Hypothalamus (tissue), 51 donors: ENCODE measurements at regions not wholly inside any gene's neighbourhood (a gene's known extent, or its start where the extent isn't known, plus 50 kb on each side); places are given as distances from the start of the nearest gene placed in this dataset.
"Not testable (repeated sequence)": the region's sequence is repeated elsewhere in the genome, so short reads cannot be mapped to it uniquely, and the experiment has no call there.

Experiments used
- DNase-seq, 51 donors: peaks; one replicate each; lab custom pipeline; 2025; lab: John Stamatoyannopoulos, UW

DNA sequence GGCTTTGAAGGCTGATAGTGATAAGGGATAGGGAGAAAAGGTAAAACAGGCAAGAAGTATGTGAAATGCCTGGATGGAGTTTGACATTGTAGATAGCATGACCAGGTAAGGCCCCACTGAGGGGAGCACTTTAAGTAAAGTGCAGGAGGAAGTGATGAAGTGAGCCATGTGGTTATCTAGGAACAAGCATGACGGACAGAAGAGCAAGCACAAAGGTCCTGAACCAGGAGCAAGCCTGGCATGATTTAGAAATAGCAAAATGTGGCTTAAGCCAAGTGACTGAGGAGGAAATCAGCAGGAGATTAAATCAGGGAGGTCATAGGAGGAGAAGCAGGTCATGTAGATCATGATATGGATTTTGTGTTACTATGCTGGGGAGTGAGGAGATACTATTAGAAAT lies 129.2 kb downstream of the GLUL start:
- DNase-seq: no peak

DNA sequence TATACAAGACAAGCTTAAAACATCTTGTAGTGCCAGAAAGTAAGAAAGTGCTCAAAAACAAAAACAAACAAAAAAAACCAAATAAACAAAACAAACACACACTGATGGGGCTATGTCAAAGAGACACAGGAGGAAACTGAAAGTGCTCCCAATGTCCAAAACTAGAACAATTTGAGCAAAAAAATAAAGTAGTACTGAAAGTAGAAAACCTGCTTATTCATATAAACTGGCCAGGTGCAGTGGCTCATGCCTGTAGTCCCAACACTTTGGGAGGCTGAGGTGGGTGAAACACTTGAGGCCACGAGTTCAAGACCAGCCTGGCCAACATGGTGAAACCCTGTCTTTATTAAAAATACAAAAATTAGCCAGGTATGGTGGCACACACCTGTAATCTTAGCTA lies 129.9 kb downstream of the GLUL start:
- no peak for DNase-seq

DNA sequence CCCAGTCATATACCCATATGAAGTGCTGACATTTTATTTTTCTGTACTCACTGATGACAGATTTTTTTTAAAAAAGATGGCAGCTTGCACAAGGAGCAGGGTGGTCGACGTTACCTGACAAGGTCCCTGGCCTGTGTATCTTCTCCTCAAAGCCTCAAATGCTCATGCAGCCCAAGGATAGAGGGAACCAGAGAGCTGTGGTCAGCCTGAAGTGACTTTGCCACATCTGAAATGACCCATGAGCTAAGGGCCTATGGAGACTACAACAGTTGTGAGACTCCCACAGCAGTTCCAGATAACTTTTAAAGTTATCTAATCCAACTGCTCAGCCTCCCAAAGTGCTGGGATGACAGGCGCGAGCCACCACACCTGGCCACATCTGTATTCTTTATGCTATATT lies 131.1 kb downstream of the GLUL start:
- no peak for DNase-seq

DNA sequence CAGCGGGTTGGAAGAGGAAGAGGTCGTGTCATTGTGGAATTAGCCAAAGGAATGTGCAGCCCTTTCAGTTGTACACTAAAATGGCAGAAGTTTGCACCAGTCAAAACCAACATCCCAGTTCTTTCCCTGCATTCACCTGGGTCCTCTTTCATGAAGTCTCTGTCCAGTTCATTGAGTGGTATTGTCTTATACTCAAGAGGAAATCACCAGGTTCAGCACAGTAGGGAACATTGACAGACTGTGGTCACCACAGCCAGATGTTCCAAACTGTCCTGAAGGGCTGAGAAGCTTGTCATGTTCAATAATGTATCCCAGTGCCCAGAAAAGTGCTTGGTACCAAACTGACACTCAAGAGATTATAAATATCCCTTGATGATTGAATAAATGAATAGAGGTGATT lies 131.6 kb downstream of the GLUL start:
- no peak for DNase-seq

DNA sequence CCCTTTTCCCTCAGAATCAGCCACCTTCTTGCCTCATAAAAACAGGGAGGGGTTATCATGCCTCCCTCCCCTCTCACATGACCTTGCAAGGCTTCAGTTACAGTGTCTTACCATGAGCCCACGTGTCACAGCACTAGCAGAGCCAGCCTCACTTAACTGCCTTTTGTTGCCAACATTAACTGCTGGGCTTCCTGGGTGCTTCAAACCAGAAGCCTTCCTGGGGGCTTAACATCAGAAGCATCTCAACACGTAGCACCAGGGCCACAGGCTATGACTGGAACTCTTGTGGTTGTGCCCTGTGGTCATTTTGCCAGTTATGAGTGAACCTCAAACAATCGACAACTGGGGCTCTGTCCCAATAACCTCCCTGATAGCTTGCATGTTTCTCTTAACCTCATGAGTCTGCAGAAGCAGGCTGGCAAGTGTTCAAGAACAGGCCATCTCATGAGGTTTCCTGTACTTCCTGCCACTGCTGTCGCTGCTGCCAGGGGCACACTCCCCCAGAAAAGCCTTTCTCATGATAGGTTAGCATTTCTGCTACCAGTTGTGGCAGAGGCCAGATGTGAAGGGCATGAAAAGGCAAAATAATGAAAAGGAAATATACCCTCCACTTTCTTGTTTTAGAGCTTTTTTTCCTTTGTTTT lies 132.2 kb downstream of the GLUL start:
- peak in 11 of 51 donors; percentile 4 to 44 (median 19) for DNase-seq

DNA sequence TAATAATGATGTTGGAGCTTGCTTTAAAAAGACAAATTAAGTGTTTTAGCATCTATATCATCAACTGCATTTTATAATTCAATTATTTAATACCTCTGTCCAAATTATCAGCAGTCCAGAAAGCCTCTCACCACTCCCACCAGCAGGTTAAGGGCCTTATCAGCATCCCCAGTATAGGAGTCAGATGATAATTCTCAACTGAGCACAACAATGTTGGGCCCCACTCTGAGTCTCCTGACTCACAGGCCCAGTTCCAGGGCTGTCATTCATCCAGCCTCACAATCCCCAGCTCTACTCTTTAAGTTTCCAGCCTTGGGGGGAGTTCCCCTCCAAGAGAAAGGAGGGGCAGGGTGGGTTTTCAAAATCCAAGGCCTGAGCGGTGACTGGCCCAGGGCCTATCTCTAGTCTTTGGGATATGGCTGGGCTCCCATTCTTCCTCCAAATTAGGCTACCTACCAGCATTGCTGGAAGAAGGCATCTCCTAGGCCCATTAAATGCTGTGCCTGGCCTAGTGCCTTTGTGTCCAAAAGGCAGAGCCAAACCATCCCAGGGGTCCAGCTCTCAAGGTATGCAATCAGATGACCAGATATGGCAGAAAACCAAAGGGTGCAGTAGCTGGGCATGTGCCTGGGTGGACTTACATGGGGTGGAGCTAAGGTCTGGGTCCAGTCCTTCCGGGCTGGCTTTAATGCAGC lies 134.1 kb downstream of the GLUL start:
- no peak for DNase-seq

DNA sequence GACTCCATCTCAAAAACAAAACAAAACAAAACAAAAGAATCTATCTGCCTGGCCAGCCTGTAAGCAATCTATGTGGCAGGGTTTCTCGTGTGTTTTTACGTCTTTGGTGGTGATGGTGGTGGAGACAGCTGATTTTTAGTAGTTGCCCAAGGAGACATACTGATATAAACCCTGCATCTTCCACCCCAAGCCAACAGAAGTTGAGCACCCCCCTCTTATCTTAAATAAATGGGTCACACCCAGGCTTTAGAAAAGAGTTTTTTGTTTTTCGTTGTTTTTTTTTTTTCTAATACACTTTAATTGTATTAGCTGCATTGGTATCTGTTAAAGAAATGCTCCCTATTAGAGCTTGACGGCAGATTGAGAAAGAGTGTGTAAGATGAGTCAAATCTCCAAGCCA lies 134.7 kb downstream of the GLUL start:
- DNase-seq: no peak

DNA sequence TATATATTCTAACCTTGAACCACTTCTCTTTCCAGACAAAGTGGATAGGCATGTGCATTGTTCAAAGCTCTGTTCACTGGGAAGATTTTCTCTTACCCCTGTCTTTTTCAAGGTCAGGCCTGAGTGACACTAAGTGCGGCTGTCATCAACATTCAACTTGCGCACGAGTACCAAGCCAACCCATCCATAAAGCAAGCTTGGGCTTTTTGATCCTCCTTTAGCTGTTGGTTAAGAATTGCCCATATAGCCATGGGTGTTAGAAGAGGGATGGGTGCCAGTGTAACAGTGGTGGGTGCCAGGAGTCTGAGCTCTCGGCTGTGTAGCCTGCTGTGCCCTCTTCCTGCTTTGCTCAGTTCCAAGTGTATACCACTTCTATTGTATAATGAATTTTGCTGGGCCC lies 136.1 kb downstream of the GLUL start:
- DNase-seq: no peak

DNA sequence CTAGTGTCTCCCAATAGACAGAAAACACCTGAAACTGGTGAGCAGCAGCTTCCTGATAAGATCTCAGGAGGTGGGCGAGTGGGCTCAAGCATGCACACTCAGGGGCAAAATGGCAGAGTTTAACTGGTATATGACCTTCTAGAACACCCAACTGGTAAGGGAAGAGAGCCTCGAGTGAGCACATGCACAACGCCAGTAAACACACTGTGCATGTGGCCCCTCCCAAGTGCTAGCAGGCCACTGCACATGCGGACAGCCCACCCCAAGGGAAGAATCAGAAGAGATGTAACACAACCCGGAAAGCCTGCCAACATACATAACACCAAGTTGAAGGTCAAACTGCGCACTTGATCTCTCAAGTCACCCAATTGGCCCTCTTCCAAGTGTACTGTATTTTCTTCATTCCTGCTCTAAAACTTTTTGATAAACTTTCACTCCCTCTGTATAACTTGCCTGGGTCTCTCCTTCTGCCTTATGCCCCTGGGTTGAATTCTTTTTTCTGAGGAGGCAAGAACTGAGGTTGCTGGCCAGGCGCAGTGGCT lies 138.2 kb downstream of the GLUL start:
- DNase-seq: no peak

DNA sequence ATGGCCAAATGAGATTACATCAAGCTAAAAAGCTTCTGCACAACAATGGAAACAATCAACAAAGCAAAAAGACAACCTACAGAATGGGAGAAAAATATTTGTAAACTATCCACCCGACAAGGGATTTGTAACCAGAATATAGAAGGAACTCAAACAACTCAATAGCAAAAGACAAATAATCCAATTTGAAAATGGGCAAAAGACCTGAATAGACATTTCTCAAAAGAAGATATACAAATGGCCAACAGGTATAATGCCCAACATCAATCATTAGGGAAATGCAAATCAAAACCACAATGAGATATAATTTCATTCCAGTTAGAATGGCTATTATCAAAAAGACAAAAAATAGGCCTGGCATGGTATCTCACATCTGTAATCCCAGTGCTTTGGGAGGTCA lies 140.0 kb downstream of the GLUL start:
- no peak for DNase-seq

DNA sequence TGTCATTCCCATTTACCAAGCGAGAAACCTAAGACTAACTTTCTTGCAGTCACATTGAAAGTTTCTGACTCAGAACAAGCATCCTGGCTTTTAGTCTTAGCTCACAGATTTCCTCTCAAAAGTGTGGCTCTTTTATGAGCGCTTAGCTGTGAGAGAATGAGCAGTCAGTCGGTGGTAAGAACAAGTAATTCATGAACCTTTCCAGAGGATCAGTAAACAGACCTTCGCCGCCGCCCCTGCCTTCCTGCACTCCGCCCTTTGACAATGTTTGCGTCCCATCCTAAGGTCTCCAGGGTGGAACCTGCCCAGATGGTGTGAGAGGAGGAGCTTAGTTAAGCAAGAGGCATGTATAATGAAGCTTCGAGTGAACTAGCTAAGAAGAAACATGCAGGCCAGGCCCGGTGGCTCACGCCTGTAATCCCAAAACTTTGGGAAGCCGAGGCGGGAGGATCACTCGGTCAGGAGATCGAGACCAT lies 142.4 kb downstream of the GLUL start:
- DNase-seq: no peak

DNA sequence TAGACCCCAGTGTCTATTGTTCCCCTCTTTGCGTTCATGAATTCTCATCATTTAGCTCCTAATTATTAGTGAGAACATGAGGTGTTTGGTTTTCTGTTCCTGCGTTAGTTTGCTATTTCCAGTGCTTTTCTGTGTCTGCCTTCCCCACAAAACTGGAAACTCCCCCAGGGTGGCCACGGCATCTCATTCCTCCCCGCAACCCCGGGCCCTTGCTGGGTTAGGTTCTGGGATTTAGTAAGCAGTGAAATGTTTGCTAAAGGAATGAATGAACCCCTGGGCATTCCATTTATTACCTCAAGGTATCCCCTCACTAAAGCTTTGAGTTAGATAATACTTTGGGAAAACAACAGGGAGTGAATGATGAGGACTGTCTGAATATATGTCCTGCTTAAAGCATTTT lies 142.9 kb downstream of the GLUL start:
- DNase-seq: no peak

DNA sequence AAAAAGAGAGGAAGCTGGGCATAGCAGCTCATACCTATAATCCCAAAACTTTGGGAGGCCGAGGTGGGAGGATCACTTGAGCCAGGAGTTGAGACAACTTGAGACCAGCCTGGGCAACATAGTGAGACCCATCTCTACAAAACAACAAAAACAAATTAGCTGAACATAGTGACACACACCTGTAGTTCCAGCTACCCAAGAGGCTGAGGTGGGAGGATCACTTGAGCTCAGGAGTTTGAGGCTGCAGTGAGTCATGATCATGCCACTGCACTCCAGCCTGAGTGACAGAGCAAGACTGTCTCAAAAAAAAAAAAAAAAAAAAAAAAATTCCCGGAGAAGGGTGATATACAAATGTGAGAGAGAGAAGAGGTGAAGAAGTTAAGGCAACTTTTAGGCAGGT lies 143.8 kb downstream of the GLUL start:
- not testable (repeated sequence) for DNase-seq

DNA sequence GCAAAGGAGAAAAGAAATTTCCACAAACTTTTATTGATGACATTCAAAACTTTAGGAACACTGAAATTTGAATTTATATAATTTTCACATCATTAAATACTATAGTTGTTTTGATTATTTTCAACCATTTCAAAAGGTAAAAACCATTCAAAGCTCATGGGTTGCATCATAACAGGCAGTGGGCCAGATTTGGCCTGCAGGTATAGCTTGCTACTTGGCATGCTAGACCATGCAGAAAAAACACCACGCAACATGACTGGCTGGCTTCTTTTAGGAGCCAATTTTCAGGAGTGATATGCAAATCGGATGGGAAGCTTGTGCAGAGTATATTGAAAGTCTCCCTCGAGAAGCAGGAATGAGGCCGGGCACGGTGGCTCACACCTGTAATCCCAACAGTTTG lies 144.8 kb downstream of the GLUL start:
- no peak for DNase-seq

DNA sequence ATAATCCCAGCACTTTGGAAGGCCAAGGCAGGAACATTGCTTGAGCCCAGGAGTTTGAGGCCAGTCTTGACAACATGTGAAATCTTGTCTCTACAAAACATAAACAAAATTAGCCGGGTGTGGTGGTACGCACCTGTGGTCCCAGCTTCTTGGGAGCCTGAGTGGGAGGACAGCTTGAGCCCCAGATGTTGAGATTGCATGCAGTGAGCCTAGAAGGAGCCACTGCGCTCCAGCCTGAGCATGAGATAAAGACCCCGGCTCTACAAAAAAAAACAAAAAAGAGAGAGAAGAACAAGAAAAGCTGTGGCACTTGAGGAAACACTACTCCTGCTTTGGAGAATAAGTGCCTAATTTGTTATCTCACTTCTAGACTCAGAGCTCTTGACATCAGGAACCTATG lies 146.6 kb downstream of the GLUL start:
- no peak for DNase-seq

DNA sequence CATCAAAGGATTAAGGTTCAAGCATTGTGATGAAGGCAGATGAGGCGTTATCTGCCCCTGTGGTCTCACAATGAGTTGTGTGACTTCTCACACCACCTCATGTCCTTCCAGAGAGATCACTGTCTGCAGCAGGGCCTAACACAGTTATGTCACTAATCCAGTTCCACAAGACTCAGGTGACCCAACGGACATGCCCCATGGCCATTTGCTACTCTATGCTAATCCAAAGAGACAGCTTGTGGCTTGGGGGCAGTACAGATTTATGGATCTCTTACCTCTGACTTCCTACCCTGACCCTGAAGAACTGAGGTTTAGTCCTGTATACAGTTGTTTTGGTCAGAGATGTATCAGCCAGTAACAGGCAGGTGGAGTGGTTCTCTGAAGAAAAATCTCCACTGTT lies 147.1 kb downstream of the GLUL start:
- no peak for DNase-seq

DNA sequence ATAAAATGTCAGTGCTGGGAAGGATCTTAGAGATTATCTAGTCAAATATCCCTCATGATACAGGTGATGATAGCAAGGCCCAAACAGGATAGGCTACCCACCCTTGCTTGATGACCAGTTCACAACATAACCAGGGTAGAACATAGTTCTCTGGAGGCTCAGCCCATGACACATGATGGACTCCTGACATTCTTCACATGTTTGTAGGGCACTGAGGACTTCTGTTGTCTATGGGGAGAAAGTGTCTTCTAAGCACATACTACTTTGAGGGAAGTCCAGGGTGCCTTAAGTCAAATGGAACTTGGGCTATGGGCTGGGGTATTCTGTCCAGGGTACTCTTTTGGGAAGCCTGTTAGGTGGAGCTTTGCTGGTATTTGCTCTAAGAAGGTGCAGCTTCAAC lies 148.9 kb downstream of the GLUL start:
- DNase-seq: no peak

DNA sequence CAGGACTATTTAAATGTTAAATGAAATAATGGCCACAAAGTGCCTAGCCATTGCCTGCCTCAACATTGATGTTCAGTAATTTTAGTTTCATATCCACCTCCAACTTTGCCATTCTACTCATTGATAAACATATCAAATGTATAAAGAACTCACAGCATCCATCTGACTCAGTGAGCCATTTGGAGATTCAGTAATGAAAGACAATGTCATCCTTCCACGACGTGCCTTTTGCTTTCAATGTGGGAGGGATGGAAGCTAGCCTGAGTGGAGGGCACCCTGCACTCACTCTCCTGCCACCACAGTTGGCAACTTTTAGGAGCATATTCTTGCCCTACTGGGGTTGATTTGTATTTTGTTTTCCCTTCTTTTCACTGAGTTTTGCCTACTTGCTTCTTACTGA lies 151.5 kb downstream of the GLUL start:
- no peak for DNase-seq

DNA sequence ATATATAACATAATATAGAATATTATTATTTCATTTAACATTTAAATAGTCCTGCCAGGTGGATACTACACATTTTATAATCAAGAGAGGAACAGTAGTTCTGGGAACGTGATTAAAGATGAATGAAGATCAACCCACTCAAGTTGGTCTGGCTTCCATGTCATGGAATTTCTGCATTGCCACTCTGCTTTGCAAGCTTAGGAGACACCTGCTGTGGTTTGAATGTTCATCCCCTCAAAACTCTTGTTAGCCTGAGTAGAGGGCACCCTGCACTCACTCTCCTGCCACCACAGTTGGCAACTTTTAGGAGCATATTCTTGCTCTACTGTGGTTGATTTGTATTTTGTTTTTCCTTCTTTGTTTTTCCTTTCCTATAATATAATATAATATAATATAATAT lies 153.2 kb downstream of the GLUL start:
- DNase-seq: no peak

DNA sequence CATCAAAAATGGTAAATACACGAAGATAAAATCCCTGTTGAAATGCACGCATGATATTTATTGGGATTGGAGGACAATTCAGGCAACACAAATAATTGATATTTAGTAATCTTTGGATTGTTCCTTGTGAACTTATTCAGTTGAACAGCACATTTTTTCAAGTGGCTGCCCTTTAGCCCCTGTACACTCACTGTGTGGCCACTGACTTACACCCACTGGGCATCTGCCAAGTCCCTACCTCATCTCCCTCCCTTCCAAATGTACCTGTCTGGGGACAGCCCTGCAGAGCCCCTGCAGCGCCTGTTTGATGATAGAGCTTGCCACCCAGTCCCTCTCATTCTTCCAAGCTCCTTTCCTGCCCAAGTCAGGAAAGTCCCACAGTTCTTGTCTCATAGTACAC lies 154.3 kb downstream of the GLUL start:
- DNase-seq: no peak

DNA sequence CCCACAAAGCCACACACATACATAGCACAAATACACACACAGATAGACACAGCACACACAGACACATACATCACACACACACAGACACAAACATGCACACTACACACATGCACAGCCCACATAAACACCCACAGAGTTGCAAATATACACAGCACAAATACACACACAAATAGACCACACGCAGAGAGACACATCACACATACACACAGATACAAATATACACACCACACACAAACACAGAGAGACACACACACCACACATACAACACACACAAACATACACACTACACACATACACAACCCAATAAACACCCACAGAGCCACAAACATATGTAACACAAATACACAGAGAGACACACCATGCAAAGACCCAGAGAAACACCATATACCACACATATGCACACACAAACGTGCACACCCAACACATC lies 154.9 kb downstream of the GLUL start:
- DNase-seq: no peak

DNA sequence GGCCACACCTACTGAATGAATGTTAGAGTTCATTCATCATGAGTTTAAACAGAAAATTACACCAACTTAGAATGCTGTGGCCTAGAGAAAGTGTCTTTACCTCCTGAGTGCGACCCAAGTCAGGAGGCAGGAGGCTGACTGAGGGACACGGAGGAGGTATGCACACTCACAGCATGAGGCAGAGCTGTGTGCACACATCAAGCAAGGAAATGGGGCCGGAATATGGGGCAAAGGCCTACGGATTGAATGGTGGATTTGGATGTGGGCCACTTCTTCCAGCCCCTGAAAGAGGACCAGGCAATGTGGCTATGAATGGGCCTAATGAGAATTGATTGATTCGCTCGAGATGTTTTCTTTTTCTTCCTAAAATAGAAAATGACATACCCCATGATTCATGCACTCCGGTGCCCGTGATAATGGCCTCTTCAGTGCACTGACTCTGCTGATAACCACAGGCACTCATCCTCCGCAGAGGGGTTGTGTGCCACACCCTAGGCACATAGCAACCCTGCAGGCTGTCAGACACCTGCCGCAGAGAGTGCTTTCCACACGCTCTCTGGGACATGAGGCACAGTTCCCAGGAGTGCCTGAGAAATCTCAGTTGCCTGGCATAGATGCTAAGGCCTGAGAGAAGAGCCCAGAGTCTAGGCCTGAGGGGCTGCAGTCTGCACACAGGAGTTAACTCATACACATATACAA lies 155.5 kb downstream of the GLUL start:
- DNase-seq: peak in 29 of 51 donors; percentile 7 to 74 (median 31)
